SK-N-SH treated with all-trans-retinoic acid at 6 μM for 48 hours (cell line): ENCODE measurements at regions not wholly inside any gene's neighbourhood (a gene's known extent, or its start where the extent isn't known, plus 50 kb on each side); places are given as distances from the start of the nearest gene placed in this dataset.
A peak's percentile ranks its signal among the peaks of the same experiment; 100 is the strongest.

Source experiments
- ATAC-seq: fragments of 200-7000 bp; cut with Tn5 transposase; 3 replicates; pipeline ENCODE4 v1.9.1; 2020; ENCODE audit warnings: mild to moderate bottlenecking, moderate library complexity
- ARNTL ChIP-seq: fragments of 450-650 bp; formaldehyde crosslinking; IDR thresholded peaks from 2 replicates; pipeline ENCODE4 v1.5.0; 2020; ENCODE audit warnings: low read depth, mild to moderate bottlenecking, moderate library complexity, borderline replicate concordance
- BACH2 ChIP-seq: fragments of 250-450 bp; sonication (Bioruptor Pico); IDR thresholded peaks from 2 replicates; pipeline ENCODE4 v1.9.0; 2021; ENCODE audit warnings: mild to moderate bottlenecking, borderline replicate concordance
- CREB5 ChIP-seq: fragments of 250-450 bp; sonication (Bioruptor Pico); IDR thresholded peaks from 2 replicates; pipeline ENCODE4 v1.5.1; 2020; ENCODE audit warnings: low read depth, mild to moderate bottlenecking, moderate library complexity
- CSDC2 ChIP-seq: fragments of 250-450 bp; sonication (Bioruptor Pico); IDR thresholded peaks from 2 replicates; pipeline ENCODE4 v1.5.0; 2020; ENCODE audit warnings: mild to moderate bottlenecking, moderate library complexity
- CSRNP3 ChIP-seq: fragments of 250-450 bp; sonication (Bioruptor Pico); IDR thresholded peaks from 2 replicates; pipeline ENCODE4 v1.5.1; 2021; ENCODE audit warnings: mild to moderate bottlenecking, moderate library complexity
- ESRRG ChIP-seq: fragments of 250-450 bp; sonication (Bioruptor Pico); IDR thresholded peaks from 2 replicates; pipeline ENCODE4 v1.6.1; 2021; ENCODE audit warnings: mild to moderate bottlenecking
- GLIS3 ChIP-seq: fragments of 250-450 bp; sonication (Bioruptor Pico); IDR thresholded peaks from 2 replicates; pipeline ENCODE4 v1.5.0; 2020; ENCODE audit warnings: mild to moderate bottlenecking, moderate library complexity
- ISL1 ChIP-seq: fragments of 250-450 bp; sonication (Bioruptor Pico); IDR thresholded peaks from 2 replicates; pipeline ENCODE4 v2.1.2; 2022; ENCODE audit warnings: mild to moderate bottlenecking, moderate library complexity
- OSR1 ChIP-seq: fragments of 250-450 bp; sonication (Bioruptor Pico); IDR thresholded peaks from 2 replicates; pipeline ENCODE4 v1.8.0; 2022; ENCODE audit warnings: moderate library complexity, mild to moderate bottlenecking, inconsistent platforms
- PATZ1 ChIP-seq: fragments of 250-450 bp; sonication (Bioruptor Pico); IDR thresholded peaks from 2 replicates; pipeline ENCODE4 v1.8.0; 2020; ENCODE audit warnings: mild to moderate bottlenecking, moderate library complexity, borderline replicate concordance
- POU6F1 ChIP-seq: fragments of 250-450 bp; sonication (Bioruptor Pico); IDR thresholded peaks from 2 replicates; pipeline ENCODE4 v1.8.0; 2021; ENCODE audit warnings: low read depth, mild to moderate bottlenecking, moderate library complexity, borderline replicate concordance
- PPARA ChIP-seq: fragments of 250-450 bp; sonication (Bioruptor Pico); IDR thresholded peaks from 2 replicates; pipeline ENCODE4 v1.5.0; 2020; ENCODE audit warnings: mild to moderate bottlenecking, borderline replicate concordance
- SNAI2 ChIP-seq: fragments of 250-450 bp; sonication (Bioruptor Pico); IDR thresholded peaks from 2 replicates; pipeline ENCODE4 v1.5.0; 2020; ENCODE audit warnings: mild to moderate bottlenecking, moderate library complexity
- TCF4 ChIP-seq: fragments of 250-450 bp; sonication (Bioruptor Pico); IDR thresholded peaks from 2 replicates; pipeline ENCODE4 v1.8.0; 2021; ENCODE audit warnings: mild to moderate bottlenecking, moderate library complexity, borderline replicate concordance
- TOX ChIP-seq: fragments of 250-450 bp; sonication (Bioruptor Pico); IDR thresholded peaks from 2 replicates; pipeline ENCODE4 v1.8.0; 2021; ENCODE audit warnings: mild to moderate bottlenecking, moderate library complexity, borderline replicate concordance
- TSHZ2 ChIP-seq: fragments of 250-450 bp; sonication (Bioruptor Pico); IDR thresholded peaks from 2 replicates; pipeline ENCODE4 v1.5.0; 2020; ENCODE audit warnings: mild to moderate bottlenecking, moderate library complexity
- ZFP3 ChIP-seq: fragments of 250-450 bp; sonication (Bioruptor Pico); IDR thresholded peaks from 2 replicates; pipeline ENCODE4 v1.5.0; 2020; ENCODE audit warnings: mild to moderate bottlenecking, moderate library complexity
- ZFP30 ChIP-seq: fragments of 450-650 bp; formaldehyde crosslinking; IDR thresholded peaks from 2 replicates; pipeline ENCODE4 v1.5.0; 2022; ENCODE audit warnings: mild to moderate bottlenecking, moderate library complexity
- ZNF565 ChIP-seq: fragments of 450-650 bp; formaldehyde crosslinking; conservative IDR thresholded peaks from 2 replicates; pipeline ENCODE4 v1.5.0; 2020; ENCODE audit warnings: low read depth, mild to moderate bottlenecking, moderate library complexity
- ZNF70 ChIP-seq: fragments of 450-650 bp; formaldehyde crosslinking; IDR thresholded peaks from 2 replicates; pipeline ENCODE4 v1.5.0; 2020; ENCODE audit warnings: mild to moderate bottlenecking, moderate library complexity
- ZNF8 ChIP-seq: fragments of 450-650 bp; formaldehyde crosslinking; IDR thresholded peaks from 2 replicates; pipeline ENCODE4 v1.5.0; 2020; ENCODE audit warnings: mild to moderate bottlenecking, moderate library complexity

GRCh38 chr7:131010717-131011431, 276.9 kb upstream of the KLF14 start:
- TF ChIP-seq PATZ1 (CRISPR knock-in tag) (no peak), ARNTL (CRISPR knock-in tag) (no peak), ISL1 (CRISPR knock-in tag) (peak; percentile 65), TCF4 (CRISPR knock-in tag) (no peak), ZNF565 (CRISPR knock-in tag) (no peak), TOX (CRISPR knock-in tag) (peak; percentile 20; the same call in 1 of the 2 replicates), SNAI2 (no peak), BACH2 (CRISPR knock-in tag) (no peak), GLIS3 (CRISPR knock-in tag) (no peak)
- peak; percentile 20 for ATAC-seq

- TF ChIP-seq TSHZ2 (CRISPR knock-in tag) (no peak), ISL1 (CRISPR knock-in tag) (no peak), OSR1 (CRISPR knock-in tag) (no peak), ZNF70 (CRISPR knock-in tag) (no peak), ESRRG (no peak), CSDC2 (no peak), SNAI2 (no peak), ZNF8 (CRISPR knock-in tag) (no peak), TOX (CRISPR knock-in tag) (no peak), PPARA (CRISPR knock-in tag) (no peak), CREB5 (no peak)
Measured at GRCh38 chr7:131011432-131011742, 277.4 kb upstream of the KLF14 start.

GRCh38 chr7:131011976-131012375, 278.0 kb upstream of the KLF14 start:
- TF ChIP-seq ZFP30 (CRISPR knock-in tag) (no peak), ISL1 (CRISPR knock-in tag) (peak; percentile 69; the same call in 1 of the 2 replicates)
- peak; percentile 53 for ATAC-seq

More at GRCh38 chr7:131011432-131011742, 277.4 kb upstream of the KLF14 start:
- ATAC-seq = peak; percentile 9; the same call in 2 of the 3 replicates

GRCh38 chr7:131012477-131013031, 278.5 kb upstream of the KLF14 start:
- ATAC-seq = peak; percentile 46
- TF ChIP-seq GLIS3 (CRISPR knock-in tag) = no peak
- TF ChIP-seq POU6F1 (CRISPR knock-in tag) = no peak
- TF ChIP-seq CSDC2 = no peak
- no peak for TF ChIP-seq SNAI2
- TF ChIP-seq ZNF70 (CRISPR knock-in tag) = no peak
- no peak for TF ChIP-seq TCF4 (CRISPR knock-in tag)
- no peak for TF ChIP-seq BACH2 (CRISPR knock-in tag)
- TF ChIP-seq ISL1 (CRISPR knock-in tag) = no peak
- TF ChIP-seq PATZ1 (CRISPR knock-in tag) = no peak
- no peak for TF ChIP-seq CSRNP3 (CRISPR knock-in tag)
- no peak for TF ChIP-seq ZFP30 (CRISPR knock-in tag)
- no peak for TF ChIP-seq CREB5
- no peak for TF ChIP-seq ZFP3 (CRISPR knock-in tag)
- TF ChIP-seq OSR1 (CRISPR knock-in tag) = no peak
- no peak for TF ChIP-seq TOX (CRISPR knock-in tag)
- TF ChIP-seq ZNF565 (CRISPR knock-in tag) = no peak
- TF ChIP-seq, all 23 proteins: peak for 0
